Fibroblast of skin of left quadriceps (primary cell): ENCODE measurements at regions not wholly inside any gene's neighbourhood (a gene's known extent, or its start where the extent isn't known, plus 50 kb on each side); places are given as distances from the start of the nearest gene placed in this dataset.
"Not testable (repeated sequence)": the region's sequence is repeated elsewhere in the genome, so short reads cannot be mapped to it uniquely, and the experiment has no call there.

Source experiments
- DNase-seq, 2 experiments: peaks; one replicate each; pipeline ENCODE4 v3.0.0-alpha.2; 2013; ENCODE audit warnings: low read depth in 2 of 2

GRCh38 chr4:173767650-173768049, 237.6 kb upstream of the HAND2 start:
- DNase-seq, result no peak

DNA sequence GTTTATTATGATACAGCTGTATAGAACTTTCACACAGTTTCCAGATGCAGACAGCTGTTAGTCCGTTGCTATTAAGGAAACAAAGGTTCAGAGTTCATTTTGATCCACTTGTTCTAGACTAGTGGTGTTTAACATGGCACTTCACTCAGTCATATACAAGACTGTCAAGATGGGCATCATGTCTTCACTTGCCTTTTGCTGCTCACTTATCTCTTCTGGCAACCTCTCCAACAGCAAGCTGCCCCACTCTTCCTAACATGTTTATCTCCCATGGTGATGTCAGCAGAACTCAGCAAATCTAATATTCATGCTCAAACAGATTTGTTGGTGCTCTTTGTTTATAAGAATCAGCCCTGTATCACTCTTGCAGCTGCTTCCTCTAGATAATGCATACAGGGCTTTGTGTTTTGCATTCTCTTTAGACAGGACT, 236.2 kb upstream of the HAND2 start:
- DNase-seq, result no peak

DNA sequence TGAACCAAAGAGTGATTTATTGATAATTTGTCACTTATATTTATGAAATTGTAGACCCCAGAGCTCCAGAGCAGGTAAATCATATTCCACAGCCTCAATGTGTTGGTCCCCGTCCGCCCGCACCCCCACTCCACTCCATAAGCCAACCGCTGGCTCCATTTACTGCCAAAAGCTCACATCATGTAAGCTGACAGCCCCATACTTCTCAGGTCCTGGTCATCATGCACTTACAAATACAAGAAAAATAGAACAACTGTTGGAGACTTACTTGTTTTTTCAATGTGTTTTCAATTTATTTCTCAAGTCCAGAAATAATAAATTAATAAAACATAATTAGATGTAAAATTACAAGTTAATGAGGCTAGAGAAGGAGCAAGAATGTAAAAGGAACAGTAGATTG, 235.7 kb upstream of the HAND2 start:
- DNase-seq, result no peak

DNA sequence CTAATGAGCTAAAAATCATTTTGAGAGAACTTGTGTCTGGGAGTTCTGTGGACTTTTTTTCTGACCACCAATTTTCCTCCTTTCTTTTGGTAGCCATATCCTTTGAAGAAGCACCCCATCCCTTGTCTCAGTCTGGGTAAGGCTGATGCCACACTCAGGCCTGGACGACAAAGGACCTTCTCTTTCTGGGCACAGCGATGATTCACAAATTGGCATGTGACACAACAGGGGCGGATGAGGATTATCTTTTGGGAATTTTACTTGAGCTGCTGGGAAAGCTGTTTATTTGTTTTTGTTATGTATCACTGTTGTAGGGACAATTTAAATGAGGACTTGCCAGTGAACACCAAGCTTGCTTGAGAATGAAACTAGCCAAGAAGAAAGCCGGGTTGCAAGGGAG, 233.4 kb upstream of the HAND2 start:
- no peak for DNase-seq

GRCh38 chr4:173761938-173762337, 231.9 kb upstream of the HAND2 start:
- DNase-seq, result no peak

DNA sequence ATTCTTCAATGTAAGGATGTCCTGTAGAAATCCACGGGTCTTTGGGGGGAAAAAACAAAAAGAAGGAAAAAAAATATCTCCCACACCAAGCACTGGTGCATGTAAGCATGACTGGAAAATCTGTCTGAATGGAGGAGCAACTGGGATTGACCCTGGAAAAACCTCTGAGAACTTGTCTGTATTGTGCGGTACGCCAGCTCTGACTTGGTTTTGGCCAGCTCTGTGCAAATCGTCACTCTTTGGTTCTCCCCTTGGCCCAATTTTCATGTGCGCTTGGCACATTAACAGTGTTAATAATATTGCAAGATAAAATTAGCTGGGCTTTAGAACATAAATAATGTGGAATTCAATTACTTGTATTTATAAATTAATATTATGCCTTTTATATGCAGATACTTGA, 231.2 kb upstream of the HAND2 start:
- DNase-seq, result no peak

- DNase-seq, result no peak
These were observed 228.1 kb upstream of the HAND2 start for GRCh38 chr4:173758132-173758531.

- no peak for DNase-seq
These were observed 223.4 kb upstream of the HAND2 start for GRCh38 chr4:173753408-173753807.

GRCh38 chr4:173752610-173753230, 222.7 kb upstream of the HAND2 start:
- no peak for DNase-seq

- DNase-seq, result no peak
These were observed 218.3 kb upstream of the HAND2 start for GRCh38 chr4:173748353-173748752.

DNA sequence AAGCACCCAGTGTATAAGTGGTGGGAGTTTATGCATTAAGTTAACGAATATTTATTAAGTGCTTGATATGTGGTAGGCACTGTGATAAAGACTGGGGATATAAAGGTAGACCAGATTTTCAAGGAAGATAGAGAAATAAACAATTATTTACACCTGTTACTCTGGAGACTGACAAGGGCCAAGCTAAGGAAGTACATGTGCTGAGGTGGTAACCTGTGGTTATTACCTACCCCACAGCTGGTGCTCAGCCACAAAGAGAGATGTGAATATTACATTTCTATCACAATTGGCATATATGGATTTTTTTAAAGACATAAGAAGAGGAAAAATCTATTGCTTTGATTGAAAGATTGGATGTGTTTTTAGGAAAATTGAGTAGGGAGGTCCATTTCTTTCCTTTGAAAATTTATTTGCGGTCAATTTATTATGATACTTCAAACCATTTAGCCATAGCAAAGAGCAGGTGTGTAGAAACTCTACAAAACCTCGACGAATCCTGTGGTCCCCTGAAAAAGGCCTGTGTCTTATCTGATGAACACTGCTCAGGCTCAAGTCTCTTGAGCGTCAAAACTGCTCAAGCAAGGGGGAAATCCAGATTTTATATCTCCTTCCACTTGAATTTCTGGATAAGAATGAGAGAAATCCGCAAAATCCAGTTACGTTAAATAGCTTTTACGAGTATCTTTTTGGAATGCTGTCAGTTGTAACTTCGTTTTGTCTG, 217.7 kb upstream of the HAND2 start:
- DNase-seq, result no peak

DNA sequence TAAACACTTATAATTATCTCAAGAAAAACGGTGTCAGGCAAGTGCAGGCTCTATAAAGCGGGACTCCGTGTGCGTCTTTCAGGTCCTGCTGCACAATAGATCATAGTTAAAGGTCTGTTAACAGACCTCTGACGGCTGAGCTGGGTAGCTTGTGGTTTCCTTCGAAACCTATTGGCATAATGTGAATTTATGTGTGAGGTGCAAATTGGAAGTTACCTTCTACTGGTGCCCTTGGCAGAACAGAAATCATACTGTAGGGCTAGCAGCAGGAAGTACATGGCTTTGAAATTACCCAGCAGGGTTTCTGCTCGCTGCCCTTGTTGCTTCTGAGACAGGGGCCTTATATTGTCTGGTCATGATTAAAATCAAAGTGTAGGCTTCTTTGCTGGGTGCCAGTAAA, 216.4 kb upstream of the HAND2 start:
- no peak for DNase-seq

DNA sequence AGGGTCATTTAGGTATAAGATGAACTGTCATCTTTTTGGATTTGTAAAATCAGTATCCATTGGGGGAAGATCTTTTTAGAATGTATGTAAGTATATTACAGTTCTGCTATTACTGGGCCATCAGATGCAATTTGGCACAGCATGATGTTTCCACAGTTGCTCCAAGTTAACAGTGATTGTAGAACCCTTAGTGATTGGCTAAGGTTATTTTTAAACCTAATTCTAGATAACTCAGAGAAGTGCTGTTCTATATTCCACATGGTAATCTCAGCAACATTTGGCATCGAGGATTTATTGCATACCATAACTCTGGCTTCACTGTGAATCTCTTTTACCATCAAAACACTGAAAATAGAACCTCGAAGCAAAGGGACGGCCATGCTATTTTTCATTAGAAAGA, 215.7 kb upstream of the HAND2 start:
- DNase-seq, result no peak

GRCh38 chr4:173736840-173737239, 206.8 kb upstream of the HAND2 start:
- no peak for DNase-seq

- DNase-seq, result no peak
These were observed 205.6 kb upstream of the HAND2 start for GRCh38 chr4:173735585-173735984.

DNA sequence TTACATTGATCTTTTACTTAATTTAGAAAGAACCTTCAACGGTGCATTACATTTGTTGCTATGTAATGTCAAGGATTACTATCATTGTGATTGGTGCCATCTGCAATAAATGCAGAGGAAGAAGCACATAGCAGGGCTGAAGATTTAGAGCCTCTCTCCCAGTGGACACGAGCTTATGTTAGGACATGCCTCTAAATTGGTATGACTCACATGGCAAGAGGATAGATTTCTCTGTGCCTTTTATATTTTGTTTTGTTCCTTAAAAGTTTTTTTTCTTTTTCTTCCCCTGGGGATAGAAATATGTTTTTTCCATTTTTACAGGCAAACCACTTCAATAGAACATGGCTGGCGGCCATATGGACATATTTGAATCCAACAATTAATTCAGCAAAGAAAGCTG, 205.0 kb upstream of the HAND2 start:
- DNase-seq, result peak; percentile 28 to 44

DNA sequence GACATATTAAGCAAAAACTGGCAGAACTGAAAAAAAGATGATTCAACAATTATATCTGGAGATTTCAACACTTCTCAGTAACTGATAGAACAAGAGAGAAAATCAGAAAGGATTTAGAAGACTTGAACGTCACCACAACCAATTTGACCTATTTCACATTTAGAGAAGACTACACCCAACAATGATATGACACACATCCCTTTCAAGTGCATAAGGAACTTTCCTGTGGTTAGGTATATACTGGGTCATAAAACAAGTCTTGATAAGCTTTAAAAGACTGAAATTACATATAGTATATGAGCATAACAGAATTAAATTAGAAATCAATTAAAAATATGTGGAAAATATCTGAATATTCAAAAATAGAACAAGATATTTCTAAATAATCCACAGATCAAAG, 201.2 kb upstream of the HAND2 start:
- no peak for DNase-seq

- DNase-seq, result no peak
These were observed 192.0 kb upstream of the HAND2 start for GRCh38 chr4:173722075-173722474.

- not testable (repeated sequence) for DNase-seq
These were observed 188.5 kb upstream of the HAND2 start for GRCh38 chr4:173718504-173718903.

DNA sequence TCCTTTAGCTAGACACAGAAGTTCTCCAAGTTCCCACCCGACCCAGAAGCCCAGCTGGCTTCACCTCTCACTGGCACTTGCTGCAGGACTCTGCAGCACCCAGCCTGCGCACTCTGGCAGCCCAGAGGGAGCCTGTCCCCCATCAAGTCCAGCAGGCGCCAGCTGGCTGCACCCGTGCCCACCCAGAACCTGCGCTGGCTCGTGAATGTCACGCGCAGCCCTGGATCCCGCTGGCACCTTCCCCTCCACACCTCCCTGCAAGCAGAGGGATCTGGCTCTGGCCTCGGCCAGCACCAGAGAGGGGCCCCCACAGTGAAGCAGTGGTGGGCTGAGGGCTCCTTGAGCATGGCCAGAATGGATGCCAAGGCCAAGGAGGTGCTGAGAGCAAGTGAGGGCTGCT, 187.6 kb upstream of the HAND2 start:
- DNase-seq, result no peak

DNA sequence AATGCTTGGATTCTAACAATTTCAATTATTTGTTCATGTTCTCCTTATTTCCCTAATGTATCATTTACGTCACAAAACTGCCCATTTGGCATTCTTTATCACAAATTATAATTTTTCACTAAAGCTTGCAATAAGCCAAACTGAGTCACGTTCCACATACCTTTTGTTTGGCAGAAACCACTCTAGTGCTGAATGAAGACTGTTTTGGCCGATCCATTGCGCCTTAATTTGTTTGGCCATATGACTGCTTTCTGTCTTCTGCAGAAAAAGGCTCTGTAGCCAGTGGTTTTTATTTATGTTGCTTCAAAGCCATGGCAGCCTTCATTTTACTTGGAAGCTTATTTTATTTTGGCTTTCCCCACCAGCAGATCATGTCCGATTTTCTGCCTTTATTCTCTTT, 184.4 kb upstream of the HAND2 start:
- DNase-seq, result no peak

DNA sequence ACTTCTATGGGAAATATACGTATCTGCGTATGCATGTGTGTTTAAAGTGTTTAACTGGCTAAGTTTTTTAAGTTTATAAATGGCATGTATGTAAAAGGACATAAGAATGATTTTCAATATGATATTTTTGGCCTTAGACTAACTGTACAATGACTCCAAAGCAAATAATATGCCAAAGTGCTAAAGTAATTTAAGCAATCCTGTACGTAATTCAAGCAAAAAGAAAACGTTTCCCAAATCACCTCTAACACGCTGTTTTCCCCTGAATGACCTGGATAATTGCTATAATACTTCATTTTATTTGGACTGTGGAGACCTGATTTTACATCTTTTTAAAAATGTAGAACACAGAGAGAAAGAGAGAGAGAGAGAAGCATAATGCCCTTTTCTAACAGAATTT, 183.0 kb upstream of the HAND2 start:
- DNase-seq, result no peak

GRCh38 chr4:173707658-173708419, 177.8 kb upstream of the HAND2 start:
- DNase-seq, result no peak
